ENCODE measurements at regions not wholly inside any gene's neighbourhood (a gene's known extent, or its start where the extent isn't known, plus 50 kb on each side); places are given as distances from the start of the nearest gene placed in this dataset.

DNA sequence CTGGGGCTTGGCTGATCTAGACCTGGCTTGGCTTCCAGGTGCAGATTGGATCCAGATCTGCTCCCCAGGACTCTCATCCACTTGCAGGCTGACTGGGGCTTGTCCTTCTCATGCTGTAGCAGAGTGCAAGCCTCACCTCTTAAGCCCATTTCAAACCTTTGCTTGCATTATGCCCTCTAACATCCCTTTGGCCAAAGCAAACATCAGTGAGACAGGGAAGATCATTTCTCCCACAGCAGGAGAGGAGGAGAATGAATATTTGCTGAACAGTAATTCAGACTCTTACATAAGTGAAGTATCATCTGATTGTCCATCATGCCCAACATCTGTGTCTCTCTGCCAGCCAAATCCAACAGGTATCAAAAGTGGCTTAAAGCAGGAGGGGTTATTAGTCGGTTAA is 194.9 kb downstream of the C9orf152 start:
- FAIRE-seq, result no peak
- peaks cover 25% of the 10 kb centered on the region for H3K4me1 ChIP-seq (ENCODE audit: control insufficient read depth, extremely low read depth, insufficient read depth, low read length)

More for the DNA sequence above, 194.9 kb downstream of the C9orf152 start:
- Histone ChIP-seq H3K4me3 (replicated peaks in 1 of 3; ENCODE audit: insufficient read depth in 1 of 3, low read depth in 1 of 3, low read length in 3 of 3) (no peak overlapping the region), H3K79me2 (ENCODE audit: control insufficient read depth, insufficient read depth, low read length) (no peaks in the 10 kb centered on the region), H4K20me1 (replicated peaks; ENCODE audit: control insufficient read depth, extremely low read depth, insufficient read depth, low read length) (no peaks in the 10 kb centered on the region), H3K9me1 (replicated peaks; ENCODE audit: control insufficient read depth, extremely low read depth, insufficient read depth, low read length) (no peaks in the 10 kb centered on the region), H2AFZ (ENCODE audit: low read depth, low read length) (no peak overlapping the region), H3K27me3 (ENCODE audit: control insufficient read depth in 2 of 2, insufficient read depth in 2 of 2, low read length in 2 of 2) (no peaks in the 10 kb centered on the region), H3K9ac (replicated peaks; ENCODE audit: extremely low read depth, insufficient read depth, low read length) (no peak overlapping the region), H3K36me3 (ENCODE audit: control insufficient read depth in 2 of 2, extremely low read depth in 1 of 2, insufficient read depth in 2 of 2, low read length in 2 of 2) (no peaks in the 10 kb centered on the region), H3K27ac (ENCODE audit: insufficient read depth, low read depth, low read length) (no peak overlapping the region), H3K9me3 (replicated peaks; ENCODE audit: control insufficient read depth, insufficient read depth, low read length) (no peaks in the 10 kb centered on the region), H3K4me2 (ENCODE audit: insufficient read depth, low read length) (no peak overlapping the region)
- dilution Hi-C loops (cut with MboI; ENCODE audit: extremely low pct_ligation_motif_present, low sequenced_read_pairs) (no loop called here), intact Hi-C loops (cut with micrococcal nuclease) (no loop called here)
- DNase-seq (ENCODE audit: low read depth, low spot score), result no peak
- ChIA-PET POLR2A (no interaction called here), CTCF (no interaction called here)
- BruUV-seq (replicated peaks), result no TSS peak
- TF ChIP-seq EZH2 (IDR thresholded peaks at IDR 0.05; ENCODE audit: borderline replicate concordance, low read depth, low read length, severe bottlenecking) (no peak), GATA2 (IDR thresholded peaks at IDR 0.05; ENCODE audit: insufficient read depth, insufficient read length, low read depth, low read length) (no peak), MYC (IDR thresholded peaks at IDR 0.05; ENCODE audit: low read depth, low read length) (no peak), POLR2AphosphoS5 (IDR thresholded peaks at IDR 0.05; ENCODE audit: insufficient read depth, low read depth, low read length) (no peak), CTCF (IDR thresholded peaks at IDR 0.05; ENCODE audit: extremely low read depth in 1 of 2, insufficient read depth in 1 of 2, low read depth in 1 of 2, low read length in 2 of 2) (no peak), JUN (IDR thresholded peaks at IDR 0.05; ENCODE audit: borderline replicate concordance, insufficient read depth, insufficient read length, low read depth) (no peak), POLR2A (IDR thresholded peaks at IDR 0.05; ENCODE audit: low read depth, low read length) (no peak), FOS (IDR thresholded peaks at IDR 0.05; ENCODE audit: borderline replicate concordance, insufficient read depth, low read length) (no peak)
- TF ChIP-seq, protein P1, sequence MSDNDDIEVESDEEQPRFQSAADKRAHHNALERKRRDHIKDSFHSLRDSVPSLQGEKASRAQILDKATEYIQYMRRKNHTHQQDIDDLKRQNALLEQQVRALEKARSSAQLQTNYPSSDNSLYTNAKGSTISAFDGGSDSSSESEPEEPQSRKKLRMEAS (IDR thresholded peaks at IDR 0.05; ENCODE audit: insufficient read depth, insufficient read length), result no peak

Measured in endothelial cell of umbilical vein (primary cell).